DMS153 treated with DMSO at 0.1 percent for 48 hours (cell line): ENCODE measurements at regions not wholly inside any gene's neighbourhood (a gene's known extent, or its start where the extent isn't known, plus 50 kb on each side); places are given as distances from the start of the nearest gene placed in this dataset.
A peak's percentile ranks its signal among the peaks of the same experiment; 100 is the strongest.
"Not testable (repeated sequence)": the region's sequence is repeated elsewhere in the genome, so short reads cannot be mapped to it uniquely, and the experiment has no call there.

Experiments used
- DNase-seq: peaks from one replicate; lab custom pipeline; 2025; ENCODE audit not compliant: unreplicated experiment; lab: John Stamatoyannopoulos, UW

GRCh38 chr12:58701536-58701935 is 218.8 kb downstream of the LRIG3 start:
- no peak for DNase-seq

DNA sequence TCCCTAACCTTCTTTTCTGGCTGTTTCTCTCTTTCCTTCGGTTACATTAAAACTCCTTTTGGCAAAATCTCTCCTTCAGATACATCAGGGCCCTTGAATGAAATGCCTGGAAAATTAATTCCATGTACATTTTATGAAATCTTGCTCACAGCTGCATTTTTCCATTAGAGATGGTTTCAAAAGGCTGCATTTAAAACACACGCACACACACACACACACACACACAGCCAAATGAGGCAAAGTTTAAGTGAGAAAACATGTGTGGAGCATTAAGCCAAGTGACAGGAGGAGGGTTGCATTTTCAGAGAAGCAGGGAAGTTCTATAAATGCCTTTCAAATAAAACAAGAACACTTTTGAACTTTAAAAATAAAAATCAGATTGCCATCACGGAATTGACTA is 216.4 kb downstream of the LRIG3 start:
- DNase-seq, result no peak

DNA sequence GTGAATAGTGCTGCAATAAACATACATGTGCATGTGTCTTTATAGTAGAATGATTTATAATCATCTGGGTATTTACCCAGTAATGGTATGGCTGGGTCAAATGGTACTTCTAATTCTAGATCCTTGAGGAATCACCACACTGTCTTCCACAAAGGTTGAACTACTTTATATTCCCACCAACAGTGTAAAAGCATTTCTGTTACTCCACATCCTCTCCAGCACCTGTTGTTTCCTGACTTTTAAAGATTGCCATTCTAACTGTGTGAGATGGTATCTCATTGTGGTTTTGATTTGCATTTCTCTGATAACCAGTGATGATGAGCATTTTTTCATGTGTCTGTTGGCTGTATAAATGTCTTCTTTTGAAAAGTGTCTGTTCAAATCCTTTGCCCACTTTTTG is 215.5 kb downstream of the LRIG3 start:
- not testable (repeated sequence) for DNase-seq

GRCh38 chr12:58710901-58711300 is 209.4 kb downstream of the LRIG3 start:
- DNase-seq, result no peak

- DNase-seq, result no peak
Measured at GRCh38 chr12:58711974-58712373, 208.3 kb downstream of the LRIG3 start.

DNA sequence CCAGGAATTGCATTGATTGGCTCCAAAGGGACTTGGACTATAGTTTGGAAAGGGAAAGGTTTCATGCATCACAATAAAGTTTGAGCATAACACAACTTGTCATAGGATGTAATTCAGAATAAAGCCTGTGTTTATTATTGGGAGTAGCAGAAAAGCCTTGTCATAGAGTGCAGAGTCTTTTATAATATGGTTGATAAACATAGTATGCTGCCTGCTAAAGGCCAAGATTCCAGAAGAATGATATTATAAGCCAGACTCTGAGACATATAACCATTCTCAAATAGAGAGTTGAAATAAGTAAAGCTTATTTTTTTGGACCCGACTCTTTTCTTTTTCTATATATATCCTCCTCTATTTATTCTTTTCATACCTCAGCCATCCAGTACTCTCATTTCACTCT is 207.3 kb downstream of the LRIG3 start:
- DNase-seq, result no peak

- no peak for DNase-seq
Measured at GRCh38 chr12:58719161-58719560, 201.1 kb downstream of the LRIG3 start.

GRCh38 chr12:58720421-58720820 is 199.9 kb downstream of the LRIG3 start:
- DNase-seq, result no peak

DNA sequence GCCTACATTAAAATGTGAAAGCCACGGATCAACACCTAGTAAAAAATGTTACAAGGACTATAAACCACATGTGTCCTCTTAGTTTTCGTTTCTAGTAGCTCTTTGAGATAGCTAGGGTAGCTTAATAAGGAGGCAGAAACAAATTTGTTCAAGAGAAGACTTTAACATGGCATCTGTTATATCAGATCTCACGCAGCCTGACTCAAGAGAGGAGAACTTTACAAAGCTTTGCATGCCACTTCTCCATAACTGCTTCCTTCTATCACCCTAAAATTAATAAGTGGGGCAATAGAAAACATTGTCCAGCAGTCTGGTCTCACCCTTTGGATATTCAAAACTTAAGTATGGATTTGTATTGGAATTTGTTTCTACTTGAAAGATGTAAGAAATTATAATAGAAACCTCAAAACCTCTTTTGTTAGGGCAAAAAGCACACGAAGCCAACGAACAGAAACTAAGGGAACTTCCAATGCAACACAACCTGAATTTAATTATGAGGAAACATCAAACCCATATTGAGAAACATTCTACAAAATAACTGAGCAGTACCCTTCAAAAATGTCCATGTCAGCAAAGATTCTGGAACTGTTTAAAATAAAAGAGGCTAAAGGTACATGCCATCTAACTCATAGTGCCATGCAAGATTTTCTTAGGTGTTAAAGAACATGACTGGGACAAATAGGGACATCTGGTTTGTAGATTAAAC is 194.8 kb downstream of the LRIG3 start:
- DNase-seq, result no peak

- no peak for DNase-seq
Measured at GRCh38 chr12:58727521-58727920, 192.8 kb downstream of the LRIG3 start.

GRCh38 chr12:58728397-58728796 is 191.9 kb downstream of the LRIG3 start:
- DNase-seq, result no peak

DNA sequence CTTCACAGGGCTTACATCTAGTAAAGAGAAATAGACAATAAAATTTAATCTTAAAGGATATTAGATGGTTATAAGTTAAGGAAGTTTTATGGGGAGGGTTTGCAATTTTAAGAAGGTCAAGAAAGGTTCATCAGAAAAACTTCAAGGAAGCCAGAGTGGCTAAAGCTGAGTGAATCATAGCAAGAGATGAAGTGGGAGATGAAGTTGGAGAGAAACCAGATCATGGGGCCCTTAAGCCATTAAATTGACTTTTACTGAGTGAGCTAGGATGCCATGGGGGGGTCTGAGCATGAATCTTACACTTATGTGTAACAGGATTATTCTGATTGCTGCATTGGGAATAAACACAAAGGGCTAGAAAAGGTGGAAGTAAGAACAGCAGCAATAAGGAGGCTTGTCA is 189.2 kb downstream of the LRIG3 start:
- no peak for DNase-seq

DNA sequence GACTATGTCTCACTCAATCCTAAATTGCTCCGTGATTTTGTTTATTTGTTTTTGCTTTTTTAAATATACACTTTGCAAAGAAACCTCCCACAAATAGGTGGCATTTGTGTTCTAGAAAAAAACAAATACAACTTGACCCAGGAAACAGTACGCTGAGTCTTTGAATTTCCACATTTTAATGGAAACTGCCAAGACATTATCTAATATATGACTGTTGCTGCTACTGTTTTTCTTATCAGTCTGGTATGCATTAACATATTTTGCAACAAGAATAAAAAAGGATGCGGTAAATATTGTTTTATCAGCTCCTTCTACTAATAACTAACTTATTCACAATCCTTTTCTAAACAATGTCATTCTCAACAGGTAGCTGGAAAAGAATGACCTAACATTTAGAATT is 187.4 kb downstream of the LRIG3 start:
- no peak for DNase-seq

DNA sequence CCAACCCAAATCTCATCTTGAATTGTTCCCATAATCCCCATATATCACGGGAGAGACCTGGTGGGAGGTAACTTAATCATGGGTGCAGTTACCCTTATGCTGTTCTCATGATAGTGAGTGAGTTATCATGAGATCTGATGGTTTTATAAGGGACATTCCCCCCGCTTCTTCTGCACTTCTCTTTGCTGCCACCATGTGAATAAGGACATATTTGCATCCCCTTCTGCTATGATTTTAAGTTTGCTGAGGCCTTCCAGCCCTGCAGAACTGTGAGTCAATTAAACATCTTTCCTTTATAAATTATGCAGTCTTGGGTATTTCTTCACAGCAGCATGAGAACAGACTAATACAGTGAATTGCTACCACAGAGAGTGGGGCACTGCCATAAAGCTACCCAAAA is 179.1 kb downstream of the LRIG3 start:
- no peak for DNase-seq

DNA sequence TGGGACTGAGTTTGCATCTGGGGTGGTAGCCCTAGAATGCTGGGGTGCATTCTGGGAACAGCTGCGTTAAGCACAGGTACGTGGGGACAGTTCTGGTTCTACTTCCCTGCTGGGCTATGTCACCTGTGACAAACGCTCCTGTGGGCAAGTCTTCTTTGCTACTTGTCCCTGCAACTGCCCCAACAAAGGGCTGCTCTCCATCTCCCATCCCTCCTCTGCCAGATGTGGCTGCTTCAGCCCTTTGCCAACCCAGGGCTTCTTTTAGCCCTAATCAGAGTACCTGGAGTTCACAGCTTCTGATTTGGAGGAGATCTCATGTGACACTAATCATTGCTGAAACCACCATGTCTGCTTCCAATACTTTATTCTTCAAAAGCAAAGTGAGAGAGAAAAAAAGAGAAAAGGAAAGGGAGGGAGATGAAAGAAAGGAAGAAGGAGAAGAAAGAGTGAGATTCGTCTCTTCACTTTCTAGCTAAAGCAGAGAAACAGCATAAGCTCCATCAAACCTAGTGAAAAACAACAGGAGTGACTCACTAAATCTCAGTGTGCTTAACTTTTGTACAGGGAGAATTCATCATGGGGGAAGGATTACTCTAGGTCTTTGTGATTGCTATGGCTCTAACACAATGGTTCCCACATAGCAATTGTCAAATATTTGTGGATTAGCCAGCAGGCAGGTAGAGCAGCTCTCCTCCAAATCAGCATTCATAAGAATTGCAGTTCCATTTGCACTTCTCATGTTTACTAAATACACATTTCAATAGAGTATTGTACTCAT is 174.8 kb downstream of the LRIG3 start:
- no peak for DNase-seq

DNA sequence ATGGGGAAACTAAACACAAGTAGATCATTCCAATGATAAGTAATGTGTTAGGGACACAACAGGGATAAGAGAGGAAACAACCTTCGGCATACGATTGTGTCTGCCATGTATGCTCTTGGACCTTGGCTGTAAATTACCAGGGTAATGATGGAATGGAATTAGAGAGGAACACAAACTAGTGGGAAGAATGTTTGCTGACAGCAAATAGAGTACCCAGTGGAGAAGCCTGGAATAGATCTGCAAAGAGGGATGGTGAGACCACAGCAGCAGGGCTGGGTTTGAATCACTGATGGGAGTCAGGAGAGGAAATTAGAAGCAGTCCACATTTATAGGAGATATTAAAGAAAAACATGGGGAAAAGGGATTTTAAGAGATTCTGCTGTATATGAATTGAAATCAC is 172.8 kb downstream of the LRIG3 start:
- DNase-seq, result no peak

GRCh38 chr12:58750484-58750883 is 169.8 kb downstream of the LRIG3 start:
- DNase-seq, result no peak

DNA sequence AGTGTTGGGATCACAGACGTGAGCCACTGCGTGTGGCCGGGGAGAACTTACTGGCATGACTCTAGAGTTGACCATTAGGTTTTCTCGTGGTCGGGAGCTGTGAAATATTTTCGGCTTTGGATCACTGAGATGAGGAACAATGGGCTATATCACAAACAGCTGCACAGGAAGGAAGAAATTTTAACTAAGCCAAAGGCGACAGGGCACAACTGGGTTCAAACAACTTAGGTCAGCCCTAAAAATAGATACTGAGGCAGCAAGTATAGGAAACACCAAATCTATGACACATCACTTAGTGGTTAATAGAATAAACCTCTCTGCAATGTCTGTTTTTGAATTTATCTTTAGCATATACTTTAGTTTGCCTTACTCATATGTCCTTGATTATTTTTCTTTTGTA is 162.9 kb downstream of the LRIG3 start:
- no peak for DNase-seq

GRCh38 chr12:58759745-58760144 is 160.6 kb downstream of the LRIG3 start:
- not testable (repeated sequence) for DNase-seq

DNA sequence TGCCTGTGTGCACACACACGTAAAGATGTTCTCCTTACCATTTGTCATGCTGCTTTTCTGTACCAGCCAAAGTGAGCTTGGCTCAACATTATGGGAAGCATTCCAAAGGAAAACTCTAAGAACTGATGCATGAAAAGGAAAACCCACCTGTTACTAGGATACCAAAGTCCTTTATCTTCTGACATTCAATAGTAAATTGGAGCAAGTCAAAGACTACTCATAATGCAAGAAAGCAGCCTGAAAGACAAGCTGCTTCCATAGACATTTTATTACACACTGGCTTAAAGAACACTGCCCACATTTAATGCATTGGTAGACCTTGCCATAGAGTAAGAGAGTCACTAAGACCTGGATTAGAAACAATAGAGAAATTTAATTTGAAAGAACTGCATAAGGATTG is 159.0 kb downstream of the LRIG3 start:
- no peak for DNase-seq

DNA sequence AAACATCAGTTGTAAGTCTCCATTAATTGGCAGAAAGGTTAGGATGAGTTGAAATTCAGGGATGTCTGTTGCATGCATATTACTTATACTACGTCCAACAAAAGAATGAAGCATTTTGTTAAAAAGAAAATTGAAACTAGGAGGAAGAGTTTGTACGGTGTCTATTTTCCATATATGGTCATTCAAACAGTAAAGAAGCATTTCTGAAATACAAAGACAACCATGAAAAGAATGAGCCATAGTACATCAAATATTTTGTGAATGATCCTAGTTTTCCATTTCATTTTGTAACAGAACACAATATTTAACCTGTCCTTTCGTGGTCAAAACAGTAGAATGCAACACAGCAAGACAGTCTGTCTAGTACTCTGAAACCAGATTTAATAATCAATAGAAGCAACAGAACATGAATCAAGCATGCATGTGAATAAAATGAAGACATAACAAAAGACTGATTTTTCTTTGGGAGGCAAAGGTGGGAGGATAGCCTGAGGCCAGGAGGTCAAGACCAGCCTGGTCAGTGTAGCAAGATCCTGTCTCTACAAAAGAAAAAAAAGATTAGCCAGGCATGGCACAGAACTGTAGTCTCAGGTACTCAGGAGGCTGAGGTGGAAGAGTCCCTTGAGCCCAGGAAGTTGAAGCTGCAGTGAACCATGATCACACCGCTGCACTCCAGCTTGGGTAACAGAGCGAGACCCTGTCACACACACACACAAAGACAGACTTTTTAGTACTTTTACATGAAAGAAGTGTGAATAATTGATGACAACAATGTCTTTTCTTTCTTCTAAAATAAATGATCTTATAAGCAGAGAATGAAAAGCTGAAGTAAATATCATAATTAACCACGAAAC is 156.0 kb downstream of the LRIG3 start:
- no peak for DNase-seq

- peak; percentile 41 for DNase-seq
Measured at GRCh38 chr12:58765076-58765475, 155.2 kb downstream of the LRIG3 start.
